IMR-90 (cell line): ENCODE measurements at regions not wholly inside any gene's neighbourhood (a gene's known extent, or its start where the extent isn't known, plus 50 kb on each side); places are given as distances from the start of the nearest gene placed in this dataset.

ENCODE experiments used
- ATAC-seq: fragments of 200-7000 bp; cut with Tn5 transposase; 2 replicates; pipeline ENCODE4 v1.9.1; 2020; ENCODE audit warnings: low read depth, mild to moderate bottlenecking, moderate library complexity
- BruUV-seq: library from RNA; stranded (reverse); fragments of 400-500 nt; replicated peaks from 2 replicates; lab custom pipeline; 2021; lab: Mats Ljungman, UMichigan
- CTCF ChIA-PET: fragments of 300-600 bp; formaldehyde crosslinking; extraction: SDS; loops from one replicate; lab custom pipeline; 2021; ENCODE audit warnings: antibody characterized with exemption; lab: Yijun Ruan, JAX
- POLR2A ChIA-PET: fragments of 300-600 bp; sonication (Branson Sonifier 250); formaldehyde crosslinking; loops from one replicate; lab custom pipeline; 2022; ENCODE audit warnings: antibody characterized with exemption; ENCODE audit not compliant: unreplicated experiment; lab: Charles Lee
- DNase-seq: peaks from one replicate; pipeline ENCODE4 v3.0.0; 2013
- H2AFZ ChIP-seq: replicated peaks from 2 replicates; pipeline ENCODE3; 2013; ENCODE audit warnings: low read length, mild to moderate bottlenecking; ENCODE audit not compliant: poor library complexity
- H2AK5ac ChIP-seq: 2 replicates; pipeline ENCODE4 v1.6.1; 2013; ENCODE audit warnings: low read depth, low read length, inconsistent platforms
- H2AK9ac ChIP-seq: replicated peaks from 2 replicates; pipeline ENCODE3; 2013; ENCODE audit warnings: mild to moderate bottlenecking, low read depth, low read length, moderate library complexity; ENCODE audit not compliant: poor library complexity
- H2BK120ac ChIP-seq: 2 replicates; pipeline ENCODE4 v1.6.1; 2013; ENCODE audit warnings: low read depth, low read length, inconsistent platforms
- H2BK15ac ChIP-seq: 3 replicates; pipeline ENCODE4 v1.6.1; 2013; ENCODE audit warnings: low read depth, low read length, inconsistent platforms
- H2BK20ac ChIP-seq: 2 replicates; pipeline ENCODE4 v1.6.1; 2013; ENCODE audit warnings: low read depth, mild to moderate bottlenecking, inconsistent platforms, low read length, moderate library complexity
- H2BK5ac ChIP-seq: 2 replicates; pipeline ENCODE4 v1.6.1; 2013; ENCODE audit warnings: mild to moderate bottlenecking, low read depth, low read length, inconsistent platforms; ENCODE audit not compliant: poor library complexity, severe bottlenecking
- H3K14ac ChIP-seq: replicated peaks from 2 replicates; pipeline ENCODE4 v1.6.1; 2013; ENCODE audit warnings: low read depth, low read length, inconsistent platforms
- H3K18ac ChIP-seq: 2 replicates; pipeline ENCODE4 v1.6.1; 2013; ENCODE audit warnings: low read depth, low read length, control low read depth
- H3K23ac ChIP-seq: 2 replicates; pipeline ENCODE4 v1.6.1; 2013; ENCODE audit warnings: low read depth, low read length, inconsistent platforms
- H3K27ac ChIP-seq: 2 replicates; pipeline ENCODE4 v1.5.1; 2013; ENCODE audit warnings: mild to moderate bottlenecking, control low read depth, low read length; ENCODE audit not compliant: insufficient read depth
- H3K27me3 ChIP-seq: 2 replicates; pipeline ENCODE4 v1.6.1; 2013; ENCODE audit warnings: low read length; ENCODE audit not compliant: control insufficient read depth, insufficient read depth
- H3K36me3 ChIP-seq: 2 replicates; pipeline ENCODE4 v1.6.1; 2013; ENCODE audit warnings: low read length, mixed read lengths; ENCODE audit not compliant: control insufficient read depth, insufficient read depth
- H3K4ac ChIP-seq: 2 replicates; pipeline ENCODE4 v1.6.1; 2013; ENCODE audit warnings: low read depth, low read length, inconsistent platforms
- H3K4me1 ChIP-seq: 2 replicates; pipeline ENCODE4 v1.6.1; 2013; ENCODE audit warnings: low read length, mixed read lengths; ENCODE audit not compliant: control insufficient read depth, insufficient read depth
- H3K4me2 ChIP-seq: 2 replicates; pipeline ENCODE4 v1.6.1; 2013; ENCODE audit warnings: low read depth, mild to moderate bottlenecking, control low read depth, low read length, moderate library complexity
- H3K4me3 ChIP-seq: 2 replicates; pipeline ENCODE4 v1.5.1; 2013; ENCODE audit warnings: low read depth, mild to moderate bottlenecking, control low read depth, low read length, moderate library complexity; ENCODE audit not compliant: insufficient read depth
- H3K56ac ChIP-seq: 2 replicates; pipeline ENCODE4 v1.6.1; 2013; ENCODE audit warnings: low read length, inconsistent platforms; ENCODE audit not compliant: insufficient read depth; ENCODE audit errors: extremely low read depth
- H3K79me1 ChIP-seq, 2 experiments: 2 replicates each; pipeline ENCODE4 v1.6.1; 2013; ENCODE audit warnings: low read length in 2 of 2, inconsistent platforms in 1 of 2, low read depth in 1 of 2
- H3K9ac ChIP-seq: 2 replicates; pipeline ENCODE4 v1.6.1; 2013; ENCODE audit warnings: low read depth, low read length, control low read depth
- H3K9me1 ChIP-seq: 2 replicates; pipeline ENCODE4 v1.6.1; 2013; ENCODE audit warnings: low read length, inconsistent platforms; ENCODE audit not compliant: insufficient read depth
- H3K9me3 ChIP-seq: 2 replicates; pipeline ENCODE4 v1.6.1; 2013; ENCODE audit warnings: low read length; ENCODE audit not compliant: control insufficient read depth, insufficient read depth
- H4K20me1 ChIP-seq: 2 replicates; pipeline ENCODE4 v1.6.1; 2013; ENCODE audit warnings: low read length, inconsistent platforms; ENCODE audit not compliant: insufficient read depth
- H4K5ac ChIP-seq: 2 replicates; pipeline ENCODE4 v1.6.1; 2013; ENCODE audit warnings: mild to moderate bottlenecking, low read depth, low read length, control low read depth
- H4K8ac ChIP-seq, 2 experiments: 2 replicates each; pipeline ENCODE4 v1.6.1; 2013; ENCODE audit warnings: low read depth in 2 of 2, low read length in 2 of 2, control low read depth in 1 of 2, inconsistent platforms in 1 of 2
- H4K91ac ChIP-seq: 2 replicates; pipeline ENCODE4 v1.6.1; 2013; ENCODE audit warnings: low read depth, low read length, inconsistent platforms; ENCODE audit not compliant: insufficient read depth
- RAD21 ChIP-seq: IDR thresholded peaks from 2 replicates; pipeline ENCODE4 v1.6.1; 2012; ENCODE audit warnings: low read length, improper control_type of control experiment
- RCOR1 ChIP-seq: IDR thresholded peaks from 2 replicates; pipeline ENCODE4 v1.6.1; 2012; ENCODE audit warnings: mild to moderate bottlenecking, low read length, improper control_type of control experiment; ENCODE audit not compliant: insufficient replicate concordance
- WGBS, 2 experiments: methylation state at CpG; one replicate each; pipeline versions ENCODE4 v1.1.5 to v1.1.7; 2013; ENCODE audit warnings: missing lambda C conversion rate in 2 of 2; ENCODE audit not compliant: insufficient read length in 1 of 2; ENCODE audit errors: extremely low coverage in 2 of 2; 5-methylcytosine and 5-hydroxymethylcytosine counted together
- dilution Hi-C: fragments of 300-500 bp; cut with HindIII; formaldehyde crosslinking; loops from one replicate; pipeline ENCODE4 v1.14.3; 2018; ENCODE audit warnings: low sequenced_read_pairs; ENCODE audit not compliant: unreplicated experiment
- in situ Hi-C: fragments of 300-500 bp; cut with MboI; formaldehyde crosslinking; loops from 3 replicates; pipeline ENCODE4 v1.14.3; 2019; ENCODE audit warnings: low sequenced_read_pairs, inconsistent platforms, mixed read lengths
- intact Hi-C: fragments of 100-400 bp; cut with micrococcal nuclease; formaldehyde crosslinking; loops from 2 replicates; pipeline ENCODE4 v1.10.0; 2022

DNA sequence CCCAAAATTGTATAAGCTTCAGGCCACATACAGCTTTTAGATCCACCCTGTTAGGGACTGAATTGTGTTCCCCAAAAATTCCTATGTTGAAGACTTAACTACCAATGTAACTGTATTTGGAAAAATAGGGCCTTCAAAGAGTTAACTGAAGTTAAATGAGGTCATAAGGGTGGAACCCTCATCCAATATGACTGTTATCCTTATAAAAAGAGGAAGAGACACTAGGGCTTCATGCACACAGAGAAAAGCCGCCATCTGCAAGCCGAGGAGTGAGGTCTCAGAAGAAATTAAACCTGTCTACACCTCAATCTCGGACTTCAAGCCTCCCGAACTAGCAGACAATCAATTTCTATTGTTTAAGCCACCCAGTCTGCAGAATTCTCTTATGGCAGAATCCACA, 317.9 kb upstream of the NFE2L3 start:
- Histone ChIP-seq H3K4me2 (no peak overlapping the region), H3K4me3 (no peak overlapping the region), H3K18ac (no peak overlapping the region; the same call in 1 of the 2 replicates), H3K23ac (no peak overlapping the region), H3K27ac (no peak overlapping the region), H2AFZ (no peak overlapping the region), H2BK20ac (no peak overlapping the region), H3K4ac (no peak overlapping the region), H3K36me3 (no peaks in the 10 kb centered on the region), H4K20me1 (no peaks in the 10 kb centered on the region), H3K27me3 (no peaks in the 10 kb centered on the region), H3K9ac (no peak overlapping the region), H3K79me1 (no peaks in the 10 kb centered on the region), H2BK120ac (no peak overlapping the region), H2BK15ac (no peak overlapping the region), H3K56ac (no peak overlapping the region), H2AK5ac (no peak overlapping the region), H4K8ac (no peak overlapping the region), H3K9me1 (no peaks in the 10 kb centered on the region), H4K91ac (no peak overlapping the region), H3K4me1 (peaks cover 13% of the 10 kb centered on the region), H3K14ac (no peak overlapping the region), H3K9me3 (no peaks in the 10 kb centered on the region), H2AK9ac (no peak overlapping the region), H4K5ac (no peak overlapping the region), H2BK5ac (no peak overlapping the region)
- in situ Hi-C loops, result no loop called here
- DNase-seq, result no peak
- POLR2A ChIA-PET, result no interaction called here
- dilution Hi-C loops, result no loop called here
- no CpG with 5 or more reads among the region's 4 CpGs for WGBS, 2 experiments
- CTCF ChIA-PET, result no interaction called here
- no TSS peak for BruUV-seq
- TF ChIP-seq RCOR1, result no peak
- no peak for TF ChIP-seq RAD21
- no peak for ATAC-seq
- intact Hi-C loops, result no loop called here
